HEK293 (cell line): ENCODE measurements at regions not wholly inside any gene's neighbourhood (a gene's known extent, or its start where the extent isn't known, plus 50 kb on each side); places are given as distances from the start of the nearest gene placed in this dataset.

Experiments used
- CTCF ChIP-seq: fragments of 450-650 bp; formaldehyde crosslinking; IDR thresholded peaks from 2 replicates; pipeline ENCODE4 v1.5.1; 2016; ENCODE audit warnings: missing biosample characterization, missing genetic modification characterization
- SALL2 ChIP-seq: fragments of 450-650 bp; formaldehyde crosslinking; IDR thresholded peaks from 2 replicates; pipeline ENCODE4 v1.5.0; 2017; ENCODE audit warnings: missing biosample characterization, mild to moderate bottlenecking, missing genetic modification characterization, borderline replicate concordance
- TCF7L2 ChIP-seq: IDR thresholded peaks from 2 replicates; pipeline ENCODE4 v1.6.1; 2011; ENCODE audit warnings: low read depth, mild to moderate bottlenecking, inconsistent platforms, low read length, moderate library complexity, borderline replicate concordance
- ZNF221 ChIP-seq: fragments of 450-650 bp; formaldehyde crosslinking; IDR thresholded peaks from 2 replicates; pipeline ENCODE4 v1.5.1; 2017; ENCODE audit warnings: missing biosample characterization, missing genetic modification characterization, borderline replicate concordance
- ZNF248 ChIP-seq: fragments of 450-650 bp; formaldehyde crosslinking; IDR thresholded peaks from 2 replicates; pipeline ENCODE4 v1.5.1; 2017; ENCODE audit warnings: missing biosample characterization, missing genetic modification characterization
- ZNF473 ChIP-seq: fragments of 450-650 bp; formaldehyde crosslinking; IDR thresholded peaks from 2 replicates; pipeline ENCODE4 v1.5.1; 2017; ENCODE audit warnings: missing biosample characterization, missing genetic modification characterization
- ZNF501 ChIP-seq: fragments of 450-650 bp; formaldehyde crosslinking; IDR thresholded peaks from 2 replicates; pipeline ENCODE4 v1.5.1; 2016; ENCODE audit warnings: missing biosample characterization, missing genetic modification characterization
- TF ChIP-seq, protein P1 (sequence below): fragments of 450-650 bp; formaldehyde crosslinking; IDR thresholded peaks from 2 replicates; pipeline ENCODE4 v1.5.1; 2016; ENCODE audit warnings: missing biosample characterization, missing genetic modification characterization
- TF ChIP-seq, protein P2 (sequence below): fragments of 450-650 bp; formaldehyde crosslinking; IDR thresholded peaks from 2 replicates; pipeline ENCODE4 v1.5.1; 2016; ENCODE audit warnings: missing biosample characterization, missing genetic modification characterization

DNA sequence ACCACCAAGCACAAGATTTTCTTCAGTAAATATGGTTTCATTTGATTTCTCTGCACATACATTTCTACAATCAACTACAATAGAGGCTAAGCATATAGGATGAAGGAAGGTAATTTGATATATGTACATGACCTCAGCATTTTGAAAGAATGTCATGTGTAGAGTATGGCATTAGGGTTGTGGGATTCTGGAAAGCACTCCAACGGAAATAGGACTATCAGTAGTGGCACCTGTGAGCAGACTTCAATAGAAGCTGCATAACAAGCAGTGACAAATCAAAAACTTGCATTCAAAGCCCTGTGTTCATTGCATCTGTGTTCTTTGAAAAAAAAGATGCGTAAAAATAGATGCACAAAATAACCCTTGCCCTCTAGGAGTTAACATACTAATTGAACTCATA is 57.5 kb upstream of the EYA4 start:
- TF ChIP-seq ZNF248 (tag by site-specific recombination) (no peak), CTCF (tag by site-specific recombination) (no peak), ZNF221 (tag by site-specific recombination) (no peak), TCF7L2 (no peak), ZNF501 (no peak), SALL2 (tag by site-specific recombination) (no peak), ZNF473 (no peak)
- TF ChIP-seq, protein P1, sequence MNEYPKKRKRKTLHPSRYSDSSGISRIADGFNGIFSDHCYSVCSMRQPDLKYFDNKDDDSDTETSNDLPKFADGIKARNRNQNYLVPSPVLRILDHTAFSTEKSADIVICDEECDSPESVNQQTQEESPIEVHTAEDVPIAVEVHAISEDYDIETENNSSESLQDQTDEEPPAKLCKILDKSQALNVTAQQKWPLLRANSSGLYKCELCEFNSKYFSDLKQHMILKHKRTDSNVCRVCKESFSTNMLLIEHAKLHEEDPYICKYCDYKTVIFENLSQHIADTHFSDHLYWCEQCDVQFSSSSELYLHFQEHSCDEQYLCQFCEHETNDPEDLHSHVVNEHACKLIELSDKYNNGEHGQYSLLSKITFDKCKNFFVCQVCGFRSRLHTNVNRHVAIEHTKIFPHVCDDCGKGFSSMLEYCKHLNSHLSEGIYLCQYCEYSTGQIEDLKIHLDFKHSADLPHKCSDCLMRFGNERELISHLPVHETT (tag by site-specific recombination): no peak
- TF ChIP-seq, protein P2, sequence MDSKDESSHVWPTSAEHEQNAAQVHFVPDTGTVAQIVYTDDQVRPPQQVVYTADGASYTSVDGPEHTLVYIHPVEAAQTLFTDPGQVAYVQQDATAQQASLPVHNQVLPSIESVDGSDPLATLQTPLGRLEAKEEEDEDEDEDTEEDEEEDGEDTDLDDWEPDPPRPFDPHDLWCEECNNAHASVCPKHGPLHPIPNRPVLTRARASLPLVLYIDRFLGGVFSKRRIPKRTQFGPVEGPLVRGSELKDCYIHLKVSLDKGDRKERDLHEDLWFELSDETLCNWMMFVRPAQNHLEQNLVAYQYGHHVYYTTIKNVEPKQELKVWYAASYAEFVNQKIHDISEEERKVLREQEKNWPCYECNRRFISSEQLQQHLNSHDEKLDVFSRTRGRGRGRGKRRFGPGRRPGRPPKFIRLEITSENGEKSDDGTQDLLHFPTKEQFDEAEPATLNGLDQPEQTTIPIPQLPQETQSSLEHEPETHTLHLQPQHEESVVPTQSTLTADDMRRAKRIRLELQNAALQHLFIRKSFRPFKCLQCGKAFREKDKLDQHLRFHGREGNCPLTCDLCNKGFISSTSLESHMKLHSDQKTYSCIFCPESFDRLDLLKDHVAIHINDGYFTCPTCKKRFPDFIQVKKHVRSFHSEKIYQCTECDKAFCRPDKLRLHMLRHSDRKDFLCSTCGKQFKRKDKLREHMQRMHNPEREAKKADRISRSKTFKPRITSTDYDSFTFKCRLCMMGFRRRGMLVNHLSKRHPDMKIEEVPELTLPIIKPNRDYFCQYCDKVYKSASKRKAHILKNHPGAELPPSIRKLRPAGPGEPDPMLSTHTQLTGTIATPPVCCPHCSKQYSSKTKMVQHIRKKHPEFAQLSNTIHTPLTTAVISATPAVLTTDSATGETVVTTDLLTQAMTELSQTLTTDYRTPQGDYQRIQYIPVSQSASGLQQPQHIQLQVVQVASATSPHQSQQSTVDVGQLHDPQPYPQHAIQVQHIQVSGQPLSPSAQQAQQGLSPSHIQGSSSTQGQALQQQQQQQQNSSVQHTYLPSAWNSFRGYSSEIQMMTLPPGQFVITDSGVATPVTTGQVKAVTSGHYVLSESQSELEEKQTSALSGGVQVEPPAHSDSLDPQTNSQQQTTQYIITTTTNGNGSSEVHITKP (tag by site-specific recombination): no peak
